Adrenal gland (tissue), 9 donors: ENCODE measurements at regions not wholly inside any gene's neighbourhood (a gene's known extent, or its start where the extent isn't known, plus 50 kb on each side); places are given as distances from the start of the nearest gene placed in this dataset.

Experiments
- DNase-seq, 7 donors: peaks; one replicate each; pipeline ENCODE4 v3.0.0-alpha.2; 2019 to 2020
- H3K27ac ChIP-seq, 5 donors: fragments of 200-600 bp; sonication (generic) in 4 of 5; 1 replicate in 3 of 5; 2 replicates in 2 of 5; pipeline versions ENCODE4 v1.5.1 to v1.8.0; 2016 to 2020; ENCODE audit warnings: mild to moderate bottlenecking in 1 of 5
- H3K27me3 ChIP-seq: fragments of 200-600 bp; 2 replicates; pipeline ENCODE4 v1.8.0; 2021
- H3K36me3 ChIP-seq, 2 donors: fragments of 200-600 bp; replicated peaks in 1 of 2; 1 replicate in 1 of 2; 2 replicates in 1 of 2; pipeline versions ENCODE4 v1.5.1 to v1.8.0; 2018 to 2022
- H3K4me1 ChIP-seq, 2 donors: fragments of 200-600 bp; replicated peaks in 1 of 2; 1 replicate in 1 of 2; 2 replicates in 1 of 2; pipeline versions ENCODE4 v1.5.1 to v1.8.0; 2018 to 2021
- H3K4me3 ChIP-seq, 4 donors: fragments of 200-600 bp; sonication (generic) in 3 of 4; one replicate each; pipeline ENCODE4 v1.5.1; 2016 to 2018
- H3K9me3 ChIP-seq, 3 donors: fragments of 200-600 bp; sonication (generic) in 1 of 3; replicated peaks in 1 of 3; 1 replicate in 2 of 3; 2 replicates in 1 of 3; pipeline versions ENCODE4 v1.5.1 to v1.8.0; 2016 to 2021
- POLR2A ChIP-seq, 2 donors: fragments of 450-650 bp; IDR thresholded peaks; one replicate each; pipeline ENCODE4 v1.6.1; 2017; ENCODE audit warnings: antibody characterized with exemption in 2 of 2, mild to moderate bottlenecking in 2 of 2, moderate library complexity in 1 of 2
- WGBS, 4 donors: extraction: QIAGEN DNeasy Blood & Tissue Kit in 2 of 4; methylation state at CpG; one replicate each; pipeline versions ENCODE4 v1.1.5 to v1.1.7; 2013 to 2017; 5-methylcytosine and 5-hydroxymethylcytosine counted together
- intact Hi-C, 2 donors: fragments of 100-400 bp; cut with DNase I; formaldehyde crosslinking; loops; one replicate each; pipeline versions ENCODE4 v1.14.1 to v1.15.0; 2022 to 2023
- TF ChIP-seq, protein P1 (sequence below), 6 experiments: fragments of 450-650 bp in 4 of 6; fragments of 200-600 bp in 2 of 6; sonication (generic) in 1 of 6; IDR thresholded peaks; 1 replicate in 5 of 6; 2 replicates in 1 of 6; pipeline versions ENCODE4 v1.5.1 to v1.8.0; 2016 to 2021; ENCODE audit warnings: antibody characterized with exemption in 6 of 6, mild to moderate bottlenecking in 2 of 6, moderate library complexity in 1 of 6
- donor health status: healthy with polysubstance abuse.
- donor health status: Bipolar disorder and iron deficiency.
- donor health status: DM: yes; HTN: yes; CAD: no.
- donor health status: DM: no; HTN: no; CAD: no.
- donor health status: DM: no; HTN: no; CAD: no.

DNA sequence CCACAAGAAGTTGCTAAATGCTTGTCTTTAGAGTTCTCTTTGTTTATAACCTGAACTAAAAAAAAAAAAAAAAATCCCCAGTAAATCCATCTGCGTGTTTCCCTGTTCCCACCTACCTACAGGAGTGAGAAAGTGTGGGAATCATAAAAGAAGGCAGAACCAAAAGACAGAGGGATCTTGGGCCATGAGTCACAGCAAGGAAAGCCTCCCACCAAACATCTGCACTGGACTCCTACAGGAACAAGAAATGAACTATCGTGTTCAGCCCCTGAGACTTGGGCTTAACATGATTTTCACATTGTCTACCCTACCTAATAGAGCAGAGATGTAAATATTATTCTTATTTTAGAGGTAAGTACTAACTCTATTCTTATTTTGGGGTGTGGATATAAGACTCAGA is 1761.2 kb upstream of the CELF4 start:
- H3K9me3 ChIP-seq = no peaks in the 10 kb centered on the region
- TF ChIP-seq, protein P1, sequence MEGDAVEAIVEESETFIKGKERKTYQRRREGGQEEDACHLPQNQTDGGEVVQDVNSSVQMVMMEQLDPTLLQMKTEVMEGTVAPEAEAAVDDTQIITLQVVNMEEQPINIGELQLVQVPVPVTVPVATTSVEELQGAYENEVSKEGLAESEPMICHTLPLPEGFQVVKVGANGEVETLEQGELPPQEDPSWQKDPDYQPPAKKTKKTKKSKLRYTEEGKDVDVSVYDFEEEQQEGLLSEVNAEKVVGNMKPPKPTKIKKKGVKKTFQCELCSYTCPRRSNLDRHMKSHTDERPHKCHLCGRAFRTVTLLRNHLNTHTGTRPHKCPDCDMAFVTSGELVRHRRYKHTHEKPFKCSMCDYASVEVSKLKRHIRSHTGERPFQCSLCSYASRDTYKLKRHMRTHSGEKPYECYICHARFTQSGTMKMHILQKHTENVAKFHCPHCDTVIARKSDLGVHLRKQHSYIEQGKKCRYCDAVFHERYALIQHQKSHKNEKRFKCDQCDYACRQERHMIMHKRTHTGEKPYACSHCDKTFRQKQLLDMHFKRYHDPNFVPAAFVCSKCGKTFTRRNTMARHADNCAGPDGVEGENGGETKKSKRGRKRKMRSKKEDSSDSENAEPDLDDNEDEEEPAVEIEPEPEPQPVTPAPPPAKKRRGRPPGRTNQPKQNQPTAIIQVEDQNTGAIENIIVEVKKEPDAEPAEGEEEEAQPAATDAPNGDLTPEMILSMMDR (IDR thresholded peaks at IDR 0.05) = no peak
- TF ChIP-seq POLR2A (IDR thresholded peaks at IDR 0.05) = no peak
- no peaks in the 10 kb centered on the region for H3K27me3 ChIP-seq
- no peak overlapping the region for H3K27ac ChIP-seq
- 80 to 91% (median 84%) methylated on average over 2 of the region's 2 CpGs for WGBS, 4 donors
- no peaks in the 10 kb centered on the region for H3K36me3 ChIP-seq
- no peak overlapping the region for H3K4me3 ChIP-seq
- intact Hi-C loops = no loop called here
- DNase-seq = no peak
- no peaks in the 10 kb centered on the region for H3K4me1 ChIP-seq

DNA sequence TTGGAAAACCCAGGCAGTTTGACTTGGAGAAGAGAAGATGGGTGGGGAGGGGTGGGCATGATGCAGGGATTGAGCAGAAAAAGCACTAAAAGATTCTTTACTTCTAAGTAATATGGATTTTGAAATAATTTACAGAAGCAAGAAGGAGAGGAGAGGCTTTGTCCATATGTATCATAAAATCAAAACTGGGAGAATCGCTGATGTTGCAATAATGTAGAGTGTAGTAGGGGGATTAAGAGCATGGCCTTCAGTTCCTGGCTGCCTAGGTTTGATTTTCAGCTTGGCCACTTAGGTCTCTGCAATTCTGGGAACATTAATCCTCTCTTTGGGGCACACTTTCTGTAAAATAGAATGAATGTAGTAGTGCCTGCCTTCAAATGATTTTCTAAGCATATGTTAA is 1760.4 kb upstream of the CELF4 start:
- no peak for DNase-seq
- no peak for TF ChIP-seq POLR2A (IDR thresholded peaks at IDR 0.05)
- TF ChIP-seq, protein P1 (IDR thresholded peaks at IDR 0.05) = no peak
- H3K27me3 ChIP-seq = no peaks in the 10 kb centered on the region
- H3K36me3 ChIP-seq = no peaks in the 10 kb centered on the region
- 86 to 96% (median 89%) methylated on average over 1 of the region's 1 CpG for WGBS, 4 donors
- no peak overlapping the region for H3K27ac ChIP-seq
- H3K4me3 ChIP-seq = no peak overlapping the region
- intact Hi-C loops = no loop called here
- no peaks in the 10 kb centered on the region for H3K4me1 ChIP-seq
- H3K9me3 ChIP-seq = no peaks in the 10 kb centered on the region

DNA sequence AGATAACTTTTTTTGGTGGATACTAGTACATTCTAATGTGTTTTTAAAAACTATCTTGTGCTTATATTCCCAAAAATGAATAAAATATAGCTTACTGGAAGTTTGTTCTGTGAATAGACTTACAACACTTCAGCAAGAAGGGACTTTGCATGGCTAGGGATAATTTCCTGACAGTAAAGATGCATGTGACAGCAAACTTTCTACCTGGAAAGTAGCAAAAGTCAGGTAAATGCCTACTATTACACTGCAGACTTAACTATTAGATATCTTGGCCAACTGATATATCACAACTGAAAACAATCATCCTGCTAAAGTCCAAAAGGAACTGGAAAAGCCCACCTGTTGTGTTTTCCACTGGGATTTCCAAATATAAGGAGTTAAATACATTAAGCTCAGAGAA is 1753.5 kb upstream of the CELF4 start:
- TF ChIP-seq, protein P1 (IDR thresholded peaks at IDR 0.05) = no peak
- TF ChIP-seq POLR2A (IDR thresholded peaks at IDR 0.05) = no peak
- intact Hi-C loops = no loop called here
- H3K27ac ChIP-seq = no peak overlapping the region

DNA sequence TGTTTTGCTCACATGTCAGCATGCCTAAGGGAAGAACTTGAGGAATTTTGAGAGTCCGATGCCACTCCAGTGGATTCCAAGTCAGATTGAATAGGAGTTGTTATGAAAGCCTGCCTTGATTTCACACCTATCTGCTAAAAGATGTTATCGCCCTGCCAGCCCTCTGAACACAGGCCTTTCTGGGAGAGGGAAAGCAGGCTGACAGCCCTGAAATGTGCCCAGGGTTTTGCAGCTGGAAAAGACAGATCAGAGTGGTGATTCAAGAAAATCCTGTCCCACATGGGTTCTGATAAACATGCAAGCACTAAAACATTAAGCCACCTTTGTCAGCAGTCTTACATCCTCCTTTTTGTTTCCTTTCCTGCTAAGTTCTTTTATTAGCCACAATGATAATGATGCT is 1752.9 kb upstream of the CELF4 start:
- no peaks in the 10 kb centered on the region for H3K9me3 ChIP-seq
- H3K4me3 ChIP-seq = no peak overlapping the region
- no peaks in the 10 kb centered on the region for H3K27me3 ChIP-seq
- no peak overlapping the region for H3K27ac ChIP-seq
- no peak for DNase-seq
- H3K36me3 ChIP-seq = no peaks in the 10 kb centered on the region
- TF ChIP-seq, protein P1 (IDR thresholded peaks at IDR 0.05) = no peak
- TF ChIP-seq POLR2A (IDR thresholded peaks at IDR 0.05) = no peak
- H3K4me1 ChIP-seq = no peaks in the 10 kb centered on the region
- intact Hi-C loops = no loop called here
- WGBS, 4 donors = 77 to 95% (median 80%) methylated on average over 2 of the region's 2 CpGs

More for the DNA sequence above, 1753.5 kb upstream of the CELF4 start:
- H3K4me3 ChIP-seq = no peak overlapping the region
- no peaks in the 10 kb centered on the region for H3K9me3 ChIP-seq
- DNase-seq = no peak
- H3K4me1 ChIP-seq = no peaks in the 10 kb centered on the region
- H3K27me3 ChIP-seq = no peaks in the 10 kb centered on the region
- H3K36me3 ChIP-seq = no peaks in the 10 kb centered on the region
